AG09319 (cell line): ENCODE measurements at regions not wholly inside any gene's neighbourhood (a gene's known extent, or its start where the extent isn't known, plus 50 kb on each side); places are given as distances from the start of the nearest gene placed in this dataset.

Experiments
- DNase-seq: peaks from one replicate; pipeline ENCODE4 v3.0.0-alpha.2; 2010; ENCODE audit warnings: low read depth; ENCODE audit errors: extremely low read depth
- CTCF ChIP-seq: IDR thresholded peaks from 2 replicates; pipeline ENCODE4 v1.5.1; 2011; ENCODE audit warnings: low read depth, mild to moderate bottlenecking, inconsistent platforms, low read length, moderate library complexity

- no peak for TF ChIP-seq CTCF
- DNase-seq, result no peak
Measured at GRCh38 chr1:29716306-29716705, 480.0 kb downstream of the PTPRU start.

- no peak for DNase-seq
- peak; percentile 45 for TF ChIP-seq CTCF
Measured at GRCh38 chr1:29713857-29714256, 477.5 kb downstream of the PTPRU start.

GRCh38 chr1:29712801-29713200, 476.5 kb downstream of the PTPRU start:
- TF ChIP-seq CTCF, result no peak
- no peak for DNase-seq

- DNase-seq, result no peak
- TF ChIP-seq CTCF, result no peak
Measured at GRCh38 chr1:29712284-29712651, 475.9 kb downstream of the PTPRU start.

- no peak for DNase-seq
- no peak for TF ChIP-seq CTCF
Measured at GRCh38 chr1:29711582-29712283, 475.4 kb downstream of the PTPRU start.

GRCh38 chr1:29709704-29710280, 473.5 kb downstream of the PTPRU start:
- no peak for TF ChIP-seq CTCF
- no peak for DNase-seq

- DNase-seq, result peak; percentile 79
- peak; percentile 9 for TF ChIP-seq CTCF
Measured at GRCh38 chr1:29708796-29709703, 472.7 kb downstream of the PTPRU start.
